GM23338 (cell line): ENCODE measurements at regions not wholly inside any gene's neighbourhood (a gene's known extent, or its start where the extent isn't known, plus 50 kb on each side); places are given as distances from the start of the nearest gene placed in this dataset.
A peak's percentile ranks its signal among the peaks of the same experiment; 100 is the strongest.

Experiments used
- ATAC-seq: fragments of 200-7000 bp; cut with Tn5 transposase; 3 replicates; pipeline ENCODE4 v1.9.1; 2020
- DNase-seq: peaks from one replicate; pipeline ENCODE4 v3.0.0-alpha.2; 2015; ENCODE audit warnings: low spot score
- H2AFZ ChIP-seq: fragments of 200-600 bp; sonication (generic); 2 replicates; pipeline ENCODE4 v1.8.0; 2016; ENCODE audit warnings: antibody characterized with exemption, mild to moderate bottlenecking, moderate library complexity
- H3F3A ChIP-seq: fragments of 200-600 bp; sonication (generic); replicated peaks from 2 replicates; pipeline ENCODE4 v1.8.0; 2017; ENCODE audit warnings: antibody characterized with exemption, mixed run types, low read depth
- H3K27ac ChIP-seq: fragments of 200-600 bp; sonication (generic); 2 replicates; pipeline ENCODE4 v1.6.1; 2016; ENCODE audit warnings: low read depth
- H3K27me3 ChIP-seq: fragments of 200-600 bp; sonication (generic); 2 replicates; pipeline ENCODE4 v1.8.0; 2016; ENCODE audit warnings: mild to moderate bottlenecking, mixed run types, moderate library complexity; ENCODE audit not compliant: insufficient read depth
- H3K36me3 ChIP-seq: fragments of 200-600 bp; sonication (generic); 2 replicates; pipeline ENCODE4 v1.8.0; 2016; ENCODE audit warnings: mild to moderate bottlenecking; ENCODE audit not compliant: insufficient read depth
- H3K4me1 ChIP-seq: fragments of 200-600 bp; sonication (generic); 2 replicates; pipeline ENCODE4 v1.8.0; 2016; ENCODE audit warnings: mild to moderate bottlenecking, moderate library complexity; ENCODE audit not compliant: insufficient read depth
- H3K4me2 ChIP-seq: fragments of 200-600 bp; sonication (generic); 2 replicates; pipeline ENCODE4 v1.7.1; 2017; ENCODE audit warnings: mixed run types
- H3K4me3 ChIP-seq: fragments of 200-600 bp; sonication (generic); 2 replicates; pipeline ENCODE4 v1.6.1; 2016; ENCODE audit warnings: mixed run types
- H3K79me2 ChIP-seq: fragments of 200-600 bp; sonication (generic); replicated peaks from 2 replicates; pipeline ENCODE4 v1.8.0; 2017; ENCODE audit warnings: mild to moderate bottlenecking; ENCODE audit not compliant: insufficient read depth
- H3K9me2 ChIP-seq: fragments of 200-600 bp; sonication (generic); 2 replicates; pipeline ENCODE4 v1.8.0; 2017; ENCODE audit not compliant: insufficient read depth
- H4K20me1 ChIP-seq: fragments of 200-600 bp; sonication (generic); replicated peaks from 2 replicates; pipeline ENCODE4 v1.8.0; 2017; ENCODE audit warnings: mild to moderate bottlenecking; ENCODE audit not compliant: insufficient read depth
- H3K27ac Mint-ChIP-seq: 2 replicates; pipeline ENCODE4 v1.8.0; 2020; ENCODE audit warnings: inconsistent platforms, mild to moderate bottlenecking, moderate library complexity, mixed read lengths
- H3K27me3 Mint-ChIP-seq: 3 replicates; pipeline ENCODE4 v1.8.0; 2022; ENCODE audit warnings: low read depth, mild to moderate bottlenecking, moderate library complexity, mixed read lengths, inconsistent platforms; ENCODE audit not compliant: insufficient read depth, poor library complexity
- H3K36me3 Mint-ChIP-seq: 3 replicates; pipeline ENCODE4 v1.8.0; 2021; ENCODE audit warnings: low read depth, mild to moderate bottlenecking, inconsistent platforms, moderate library complexity, mixed read lengths
- H3K4me1 Mint-ChIP-seq: 3 replicates; pipeline ENCODE4 v1.8.0; 2020; ENCODE audit warnings: mild to moderate bottlenecking, inconsistent platforms, mixed read lengths
- H3K4me3 Mint-ChIP-seq: 3 replicates; pipeline ENCODE4 v1.8.0; 2021; ENCODE audit warnings: moderate library complexity, mild to moderate bottlenecking, inconsistent platforms, mixed read lengths
- H3K9me3 Mint-ChIP-seq: 3 replicates; pipeline ENCODE4 v1.8.0; 2020; ENCODE audit warnings: moderate library complexity, mild to moderate bottlenecking, inconsistent platforms, mixed read lengths
- CREB1 ChIP-seq: fragments of 250-450 bp; sonication (Bioruptor Pico); IDR thresholded peaks from 2 replicates; pipeline ENCODE4 v1.5.0; 2020; ENCODE audit warnings: low read depth, mild to moderate bottlenecking, moderate library complexity
- EZH2 ChIP-seq: fragments of 200-600 bp; sonication (generic); IDR thresholded peaks from one replicate; pipeline ENCODE4 v1.8.0; 2017; ENCODE audit warnings: antibody characterized with exemption, mild to moderate bottlenecking, low read depth; ENCODE audit not compliant: unreplicated experiment
- EZH2phosphoT487 ChIP-seq: fragments of 200-600 bp; sonication (generic); IDR thresholded peaks from one replicate; pipeline ENCODE4 v1.8.1; 2018; ENCODE audit warnings: antibody characterized with exemption; ENCODE audit not compliant: unreplicated experiment
- JUNB ChIP-seq: IDR thresholded peaks from one replicate; pipeline ENCODE4 v1.6.1; 2016; ENCODE audit warnings: antibody characterized with exemption; ENCODE audit not compliant: unreplicated experiment
- NANOG ChIP-seq: IDR thresholded peaks from 2 replicates; pipeline ENCODE4 v1.6.1; 2016; ENCODE audit warnings: antibody characterized with exemption, borderline replicate concordance
- POLR2AphosphoS5 ChIP-seq: IDR thresholded peaks from 2 replicates; pipeline ENCODE4 v1.6.1; 2016; ENCODE audit warnings: antibody characterized with exemption, low read depth
- STAT1 ChIP-seq: IDR thresholded peaks from one replicate; pipeline ENCODE4 v1.6.1; 2016; ENCODE audit warnings: antibody characterized with exemption; ENCODE audit not compliant: unreplicated experiment
- ZNF114 ChIP-seq: fragments of 250-450 bp; sonication (Bioruptor Pico); IDR thresholded peaks from 2 replicates; pipeline ENCODE4 v1.5.0; 2020; ENCODE audit warnings: mild to moderate bottlenecking, moderate library complexity
- ZNF331 ChIP-seq: fragments of 250-450 bp; sonication (Bioruptor Pico); IDR thresholded peaks from 2 replicates; pipeline ENCODE4 v1.5.0; 2020; ENCODE audit warnings: low read depth, mild to moderate bottlenecking, moderate library complexity
- TF ChIP-seq, protein P1 (sequence below), 2 experiments: fragments of 200-600 bp in 1 of 2; sonication (generic) in 1 of 2; conservative IDR thresholded peaks; 2 replicates each; pipeline versions ENCODE4 v1.5.1 to v1.6.1; 2016 to 2017; ENCODE audit warnings: antibody characterized with exemption in 2 of 2, low read depth in 2 of 2, mild to moderate bottlenecking in 2 of 2, moderate library complexity in 1 of 2
- TF ChIP-seq, protein P2 (sequence below): IDR thresholded peaks from 2 replicates; pipeline ENCODE4 v1.6.1; 2016; ENCODE audit warnings: antibody characterized with exemption
- TF ChIP-seq, protein P3 (sequence below): IDR thresholded peaks from one replicate; pipeline ENCODE4 v1.6.1; 2018; ENCODE audit warnings: antibody characterized with exemption; ENCODE audit not compliant: unreplicated experiment

DNA sequence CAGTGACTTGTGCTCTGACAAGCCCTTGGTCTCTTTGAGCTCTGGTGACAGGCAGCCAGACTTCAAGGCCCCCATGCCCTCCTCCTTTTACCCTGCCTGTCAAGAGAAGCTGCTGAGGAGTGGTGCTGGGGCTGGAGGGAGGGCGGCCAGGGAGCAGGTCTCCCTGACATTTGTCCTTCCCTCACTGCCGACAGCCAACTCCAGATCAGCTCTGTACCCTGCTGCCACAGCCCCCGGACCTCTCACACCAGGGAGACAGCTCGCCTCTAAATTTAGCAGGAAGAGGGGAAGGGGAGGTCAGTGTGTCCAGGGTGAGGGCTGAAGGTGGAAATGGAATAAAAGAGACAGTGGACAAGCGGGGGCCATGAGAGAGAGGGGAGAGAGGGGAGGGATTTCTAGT lies 155.8 kb downstream of the TDRD15 start:
- TF ChIP-seq ZNF114 (no peak), ZNF331 (no peak), POLR2AphosphoS5 (no peak), EZH2 (no peak), STAT1 (no peak), JUNB (no peak), CREB1 (CRISPR knock-in tag) (no peak), EZH2phosphoT487 (no peak), NANOG (no peak)
- TF ChIP-seq, protein P1, sequence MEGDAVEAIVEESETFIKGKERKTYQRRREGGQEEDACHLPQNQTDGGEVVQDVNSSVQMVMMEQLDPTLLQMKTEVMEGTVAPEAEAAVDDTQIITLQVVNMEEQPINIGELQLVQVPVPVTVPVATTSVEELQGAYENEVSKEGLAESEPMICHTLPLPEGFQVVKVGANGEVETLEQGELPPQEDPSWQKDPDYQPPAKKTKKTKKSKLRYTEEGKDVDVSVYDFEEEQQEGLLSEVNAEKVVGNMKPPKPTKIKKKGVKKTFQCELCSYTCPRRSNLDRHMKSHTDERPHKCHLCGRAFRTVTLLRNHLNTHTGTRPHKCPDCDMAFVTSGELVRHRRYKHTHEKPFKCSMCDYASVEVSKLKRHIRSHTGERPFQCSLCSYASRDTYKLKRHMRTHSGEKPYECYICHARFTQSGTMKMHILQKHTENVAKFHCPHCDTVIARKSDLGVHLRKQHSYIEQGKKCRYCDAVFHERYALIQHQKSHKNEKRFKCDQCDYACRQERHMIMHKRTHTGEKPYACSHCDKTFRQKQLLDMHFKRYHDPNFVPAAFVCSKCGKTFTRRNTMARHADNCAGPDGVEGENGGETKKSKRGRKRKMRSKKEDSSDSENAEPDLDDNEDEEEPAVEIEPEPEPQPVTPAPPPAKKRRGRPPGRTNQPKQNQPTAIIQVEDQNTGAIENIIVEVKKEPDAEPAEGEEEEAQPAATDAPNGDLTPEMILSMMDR (conservative IDR thresholded peaks at IDR 0.05; ENCODE audit: low read depth in 2 of 2), result no peak
- TF ChIP-seq, protein P2, sequence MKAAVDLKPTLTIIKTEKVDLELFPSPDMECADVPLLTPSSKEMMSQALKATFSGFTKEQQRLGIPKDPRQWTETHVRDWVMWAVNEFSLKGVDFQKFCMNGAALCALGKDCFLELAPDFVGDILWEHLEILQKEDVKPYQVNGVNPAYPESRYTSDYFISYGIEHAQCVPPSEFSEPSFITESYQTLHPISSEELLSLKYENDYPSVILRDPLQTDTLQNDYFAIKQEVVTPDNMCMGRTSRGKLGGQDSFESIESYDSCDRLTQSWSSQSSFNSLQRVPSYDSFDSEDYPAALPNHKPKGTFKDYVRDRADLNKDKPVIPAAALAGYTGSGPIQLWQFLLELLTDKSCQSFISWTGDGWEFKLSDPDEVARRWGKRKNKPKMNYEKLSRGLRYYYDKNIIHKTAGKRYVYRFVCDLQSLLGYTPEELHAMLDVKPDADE, result no peak
- TF ChIP-seq, protein P3, sequence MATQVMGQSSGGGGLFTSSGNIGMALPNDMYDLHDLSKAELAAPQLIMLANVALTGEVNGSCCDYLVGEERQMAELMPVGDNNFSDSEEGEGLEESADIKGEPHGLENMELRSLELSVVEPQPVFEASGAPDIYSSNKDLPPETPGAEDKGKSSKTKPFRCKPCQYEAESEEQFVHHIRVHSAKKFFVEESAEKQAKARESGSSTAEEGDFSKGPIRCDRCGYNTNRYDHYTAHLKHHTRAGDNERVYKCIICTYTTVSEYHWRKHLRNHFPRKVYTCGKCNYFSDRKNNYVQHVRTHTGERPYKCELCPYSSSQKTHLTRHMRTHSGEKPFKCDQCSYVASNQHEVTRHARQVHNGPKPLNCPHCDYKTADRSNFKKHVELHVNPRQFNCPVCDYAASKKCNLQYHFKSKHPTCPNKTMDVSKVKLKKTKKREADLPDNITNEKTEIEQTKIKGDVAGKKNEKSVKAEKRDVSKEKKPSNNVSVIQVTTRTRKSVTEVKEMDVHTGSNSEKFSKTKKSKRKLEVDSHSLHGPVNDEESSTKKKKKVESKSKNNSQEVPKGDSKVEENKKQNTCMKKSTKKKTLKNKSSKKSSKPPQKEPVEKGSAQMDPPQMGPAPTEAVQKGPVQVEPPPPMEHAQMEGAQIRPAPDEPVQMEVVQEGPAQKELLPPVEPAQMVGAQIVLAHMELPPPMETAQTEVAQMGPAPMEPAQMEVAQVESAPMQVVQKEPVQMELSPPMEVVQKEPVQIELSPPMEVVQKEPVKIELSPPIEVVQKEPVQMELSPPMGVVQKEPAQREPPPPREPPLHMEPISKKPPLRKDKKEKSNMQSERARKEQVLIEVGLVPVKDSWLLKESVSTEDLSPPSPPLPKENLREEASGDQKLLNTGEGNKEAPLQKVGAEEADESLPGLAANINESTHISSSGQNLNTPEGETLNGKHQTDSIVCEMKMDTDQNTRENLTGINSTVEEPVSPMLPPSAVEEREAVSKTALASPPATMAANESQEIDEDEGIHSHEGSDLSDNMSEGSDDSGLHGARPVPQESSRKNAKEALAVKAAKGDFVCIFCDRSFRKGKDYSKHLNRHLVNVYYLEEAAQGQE, result no peak
- no peak for DNase-seq
- no peak overlapping the region for H3K27ac Mint-ChIP-seq

More for the DNA sequence above, 155.8 kb downstream of the TDRD15 start:
- H3K79me2 ChIP-seq, result no peaks in the 10 kb centered on the region
- no peak overlapping the region for H3K4me2 ChIP-seq
- no peaks in the 10 kb centered on the region for H3K36me3 ChIP-seq
- 0 out of 3 replicates have a peak, but pooled peaks have one; percentile 27 for ATAC-seq
- H3K27ac ChIP-seq, result no peak overlapping the region
- peaks cover 5% of the 10 kb centered on the region for H3K4me1 Mint-ChIP-seq
- no peak overlapping the region for H3K4me3 ChIP-seq
- H3K9me2 ChIP-seq, result no peaks in the 10 kb centered on the region
- peaks cover 2% of the 10 kb centered on the region for H3K27me3 Mint-ChIP-seq
- H3K4me1 ChIP-seq, result no peaks in the 10 kb centered on the region
- H2AFZ ChIP-seq, result no peak overlapping the region
- no peaks in the 10 kb centered on the region for H3F3A ChIP-seq
- no peaks in the 10 kb centered on the region for H3K9me3 Mint-ChIP-seq
- H4K20me1 ChIP-seq, result no peaks in the 10 kb centered on the region
- H3K36me3 Mint-ChIP-seq, result no peaks in the 10 kb centered on the region
- no peak overlapping the region for H3K4me3 Mint-ChIP-seq
- no peaks in the 10 kb centered on the region for H3K27me3 ChIP-seq
